Vagina (tissue), 2 donors: ENCODE measurements at regions not wholly inside any gene's neighbourhood (a gene's known extent, or its start where the extent isn't known, plus 50 kb on each side); places are given as distances from the start of the nearest gene placed in this dataset.
"Not testable (repeated sequence)": the region's sequence is repeated elsewhere in the genome, so short reads cannot be mapped to it uniquely, and the experiment has no call there.

Experiments
- DNase-seq, 2 donors: peaks; one replicate each; pipeline ENCODE4 v3.0.0-alpha.2; 2017; ENCODE audit errors: extremely low spot score in 2 of 2
- H3K27ac ChIP-seq: fragments of 200-600 bp; sonication (generic); one replicate; pipeline ENCODE4 v1.5.1; 2019
- H3K27me3 ChIP-seq: fragments of 200-600 bp; sonication (generic); one replicate; pipeline ENCODE4 v1.5.1; 2019
- H3K36me3 ChIP-seq, 2 donors: fragments of 200-600 bp; sonication (generic); one replicate each; pipeline ENCODE4 v1.5.1; 2017 to 2019
- H3K4me1 ChIP-seq: fragments of 200-600 bp; sonication (generic); one replicate; pipeline ENCODE4 v1.5.1; 2019
- H3K4me3 ChIP-seq, 2 donors: fragments of 200-600 bp; sonication (generic); 1 replicate in 1 of 2; 2 replicates in 1 of 2; pipeline ENCODE4 v1.5.1; 2016 to 2019
- H3K9me3 ChIP-seq: fragments of 200-600 bp; sonication (generic); one replicate; pipeline ENCODE4 v1.5.1; 2019
- CTCF ChIP-seq, 3 experiments: fragments of 450-650 bp in 2 of 3; fragments of 200-600 bp in 1 of 3; sonication (generic) in 1 of 3; IDR thresholded peaks; one replicate each; pipeline ENCODE4 v1.5.1; 2017 to 2019; ENCODE audit warnings: antibody characterized with exemption in 3 of 3, mild to moderate bottlenecking in 2 of 3, moderate library complexity in 2 of 3
- POLR2A ChIP-seq, 2 donors: fragments of 450-650 bp; IDR thresholded peaks; one replicate each; pipeline ENCODE4 v1.6.1; 2017; ENCODE audit warnings: antibody characterized with exemption in 2 of 2, mild to moderate bottlenecking in 2 of 2, moderate library complexity in 2 of 2
- POLR2AphosphoS5 ChIP-seq, 2 donors: sonication (generic); formaldehyde crosslinking; IDR thresholded peaks; one replicate each; pipeline ENCODE4 v1.9.0; 2017; ENCODE audit warnings: antibody characterized with exemption in 2 of 2, mild to moderate bottlenecking in 2 of 2, low read depth in 1 of 2; ENCODE audit not compliant: insufficient read depth in 1 of 2
- intact Hi-C: fragments of 100-400 bp; cut with DNase I; formaldehyde crosslinking; loops from one replicate; pipeline ENCODE4 v1.15.1; 2023

GRCh38 chr4:135418353-135418752 lies 1216.8 kb upstream of the PABPC4L start:
- Histone ChIP-seq H3K4me3 (no peak overlapping the region), H3K27ac (no peak overlapping the region), H3K9me3 (no peaks in the 10 kb centered on the region), H3K27me3 (no peaks in the 10 kb centered on the region), H3K36me3 (no peaks in the 10 kb centered on the region), H3K4me1 (no peaks in the 10 kb centered on the region)
- TF ChIP-seq POLR2A (IDR thresholded peaks at IDR 0.05), result no peak
- no peak for TF ChIP-seq CTCF (IDR thresholded peaks at IDR 0.05)
- no peak for TF ChIP-seq POLR2AphosphoS5 (IDR thresholded peaks at IDR 0.05; ENCODE audit: insufficient read depth in 1 of 2, low read depth in 1 of 2)
- intact Hi-C loops, result no loop called here
- no peak for DNase-seq

- intact Hi-C loops, result no loop called here
Measured at GRCh38 chr4:135412213-135412612, 1210.6 kb upstream of the PABPC4L start.

GRCh38 chr4:135411251-135411650 lies 1209.7 kb upstream of the PABPC4L start:
- H3K27ac ChIP-seq, result no peak overlapping the region
- no peaks in the 10 kb centered on the region for H3K9me3 ChIP-seq
- H3K27me3 ChIP-seq, result no peaks in the 10 kb centered on the region
- intact Hi-C loops, result no loop called here
- H3K36me3 ChIP-seq, result no peaks in the 10 kb centered on the region
- H3K4me3 ChIP-seq, result no peak overlapping the region
- TF ChIP-seq POLR2A (IDR thresholded peaks at IDR 0.05) (no peak), CTCF (IDR thresholded peaks at IDR 0.05) (no peak), POLR2AphosphoS5 (IDR thresholded peaks at IDR 0.05; ENCODE audit: insufficient read depth in 1 of 2, low read depth in 1 of 2) (no peak)
- DNase-seq, result no peak
- H3K4me1 ChIP-seq, result no peaks in the 10 kb centered on the region

More at GRCh38 chr4:135412213-135412612, 1210.6 kb upstream of the PABPC4L start:
- TF ChIP-seq POLR2AphosphoS5 (IDR thresholded peaks at IDR 0.05; ENCODE audit: insufficient read depth in 1 of 2, low read depth in 1 of 2), result no peak
- no peak for TF ChIP-seq POLR2A (IDR thresholded peaks at IDR 0.05)
- TF ChIP-seq CTCF (IDR thresholded peaks at IDR 0.05), result no peak
- H3K9me3 ChIP-seq, result no peaks in the 10 kb centered on the region
- no peak overlapping the region for H3K27ac ChIP-seq
- H3K27me3 ChIP-seq, result no peaks in the 10 kb centered on the region
- H3K4me3 ChIP-seq, result no peak overlapping the region
- DNase-seq, result no peak
- H3K4me1 ChIP-seq, result no peaks in the 10 kb centered on the region
- no peaks in the 10 kb centered on the region for H3K36me3 ChIP-seq

GRCh38 chr4:135409261-135409660 lies 1207.7 kb upstream of the PABPC4L start:
- H3K36me3 ChIP-seq, H3K9me3 ChIP-seq, DNase-seq, intact Hi-C loops, H3K27ac ChIP-seq, H3K27me3 ChIP-seq, H3K4me3 ChIP-seq, H3K4me1 ChIP-seq: not testable (repeated sequence)

- no peak overlapping the region for H3K4me3 ChIP-seq
- peak in 1 of 2 donors; percentile 52 for DNase-seq
- no peak overlapping the region for H3K27ac ChIP-seq
- no peaks in the 10 kb centered on the region for H3K4me1 ChIP-seq
- no peaks in the 10 kb centered on the region for H3K9me3 ChIP-seq
- no peaks in the 10 kb centered on the region for H3K36me3 ChIP-seq
- no peaks in the 10 kb centered on the region for H3K27me3 ChIP-seq
- TF ChIP-seq POLR2A (IDR thresholded peaks at IDR 0.05) (no peak), POLR2AphosphoS5 (IDR thresholded peaks at IDR 0.05; ENCODE audit: insufficient read depth in 1 of 2, low read depth in 1 of 2) (no peak), CTCF (IDR thresholded peaks at IDR 0.05) (no peak)
- intact Hi-C loops, result no loop called here
Measured at GRCh38 chr4:135408109-135408508, 1206.5 kb upstream of the PABPC4L start.

GRCh38 chr4:135406597-135406996 lies 1205.0 kb upstream of the PABPC4L start:
- H3K27ac ChIP-seq, H3K9me3 ChIP-seq, H3K4me3 ChIP-seq, H3K36me3 ChIP-seq, intact Hi-C loops, DNase-seq, H3K27me3 ChIP-seq, H3K4me1 ChIP-seq: not testable (repeated sequence)
